GM18873 (cell line): ENCODE measurements at regions not wholly inside any gene's neighbourhood (a gene's known extent, or its start where the extent isn't known, plus 50 kb on each side); places are given as distances from the start of the nearest gene placed in this dataset.
"Not testable (repeated sequence)": the region's sequence is repeated elsewhere in the genome, so short reads cannot be mapped to it uniquely, and the experiment has no call there.

ENCODE experiments used
- ATAC-seq: cut with Tn5 transposase; IDR thresholded peaks from one replicate; pipeline ENCODE4 v1.9.1; 2021; ENCODE audit warnings: mild to moderate bottlenecking, moderate library complexity, moderate number of reproducible peaks; ENCODE audit not compliant: unreplicated experiment, low FRiP score

DNA sequence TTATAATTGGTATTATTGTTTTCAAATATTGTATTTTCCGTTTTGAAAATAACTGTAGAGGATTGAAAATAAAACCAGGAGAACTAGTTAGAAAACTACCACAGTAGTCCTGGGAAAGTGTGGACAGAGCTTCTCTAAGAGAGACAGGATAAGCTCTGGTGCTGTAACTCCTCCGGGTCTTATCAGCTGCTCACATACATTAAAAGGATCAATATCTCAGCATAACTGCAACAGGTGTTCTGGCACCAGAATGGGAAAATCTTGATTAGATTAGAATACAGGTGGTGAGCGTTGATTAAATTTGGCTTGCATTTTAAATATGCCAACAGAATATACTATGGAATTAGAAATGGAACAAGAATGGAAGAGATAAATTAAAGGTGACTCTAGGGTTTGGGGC, 1138.9 kb upstream of the ADGRB3 start:
- no peak for ATAC-seq

DNA sequence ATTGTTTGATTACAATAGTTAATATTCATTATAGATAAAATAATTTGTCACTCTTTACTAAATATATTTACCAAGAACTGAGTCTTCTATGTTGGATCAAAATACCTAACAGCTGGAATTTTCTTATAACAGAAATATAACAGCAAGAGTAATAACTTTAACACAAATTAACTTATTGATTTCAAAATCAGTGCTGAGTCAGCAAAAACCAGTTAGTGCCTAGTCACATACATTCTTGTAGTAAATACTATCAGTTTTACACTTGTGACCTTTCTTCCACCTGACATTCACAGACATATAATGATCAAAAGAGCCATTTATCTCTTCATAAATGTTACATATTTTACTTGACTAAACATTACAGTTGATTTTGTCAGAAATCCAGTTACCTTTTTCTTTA, 1141.4 kb upstream of the ADGRB3 start:
- ATAC-seq, result no peak

DNA sequence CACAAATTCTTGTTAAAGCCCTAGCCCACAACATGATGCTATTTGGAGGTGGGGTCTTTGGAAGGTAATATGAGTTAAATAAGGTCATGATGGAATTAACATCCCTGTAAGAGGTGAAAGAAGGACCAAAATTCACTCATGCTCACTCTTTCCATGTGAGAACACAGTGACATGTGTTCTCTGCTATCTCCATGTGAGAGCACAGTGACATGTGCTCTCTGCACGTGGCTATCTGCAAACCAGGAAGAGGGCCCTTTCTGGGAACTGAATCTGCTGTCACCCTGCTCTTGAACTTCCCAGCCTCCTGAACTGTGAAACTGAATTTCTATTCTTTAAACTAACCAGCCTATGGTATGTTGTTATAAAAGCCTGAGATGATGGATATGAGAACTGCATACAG, 1159.4 kb upstream of the ADGRB3 start:
- ATAC-seq, result no peak

DNA sequence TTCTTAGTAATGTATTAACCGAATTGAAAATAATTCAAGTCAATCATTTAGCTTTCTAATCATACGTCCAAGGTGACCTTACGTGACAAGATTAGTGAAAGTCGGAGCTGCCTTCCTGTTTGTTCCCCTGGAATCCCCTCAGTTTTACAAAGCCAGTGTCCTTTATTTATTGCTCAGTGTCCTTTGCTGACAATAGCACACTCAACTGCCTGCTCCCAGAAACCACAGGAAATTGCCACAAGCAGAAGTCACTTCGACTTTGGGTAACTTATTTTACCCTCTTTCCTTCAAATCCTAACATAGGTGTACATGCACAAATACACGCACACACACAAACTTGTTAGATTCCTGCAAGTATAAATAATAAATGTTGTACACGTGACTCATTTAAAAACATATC, 1167.7 kb upstream of the ADGRB3 start:
- ATAC-seq, result no peak

DNA sequence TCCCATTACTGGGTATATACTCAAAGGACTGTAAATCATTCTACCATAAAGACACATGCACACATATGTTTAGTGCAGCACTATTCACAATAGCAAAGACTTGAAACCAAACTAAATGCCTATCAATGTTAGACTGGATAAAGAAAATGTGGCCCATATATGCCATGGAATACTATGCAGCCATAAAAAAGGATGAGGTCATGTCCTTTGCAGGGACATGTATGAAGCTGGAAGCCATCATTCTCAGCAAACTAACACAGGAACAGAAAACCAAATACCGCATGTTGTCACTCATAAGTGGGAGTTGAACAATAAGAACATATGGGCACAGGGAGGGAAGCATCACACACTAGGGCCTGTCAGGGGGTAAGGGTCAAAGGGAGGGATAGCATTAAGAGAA, 1172.4 kb upstream of the ADGRB3 start:
- not testable (repeated sequence) for ATAC-seq

DNA sequence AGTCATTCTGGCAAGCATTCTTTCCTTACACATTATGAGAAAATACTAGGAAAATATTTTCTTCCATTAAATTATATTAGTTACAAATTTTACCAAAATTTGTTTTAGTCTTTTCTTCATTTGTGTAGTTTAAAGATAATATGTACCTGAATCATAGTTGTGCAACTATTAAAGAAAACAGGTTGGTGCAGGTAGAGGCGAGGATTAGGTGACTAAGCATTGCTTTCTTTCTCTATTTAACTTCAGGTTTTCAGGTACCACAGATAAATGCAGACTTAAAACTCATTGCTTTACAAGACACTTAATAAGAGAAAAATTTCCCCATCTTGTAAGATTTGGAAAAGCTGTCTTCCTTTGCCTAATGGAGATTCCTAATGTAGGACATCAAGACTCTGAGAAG, 1175.5 kb upstream of the ADGRB3 start:
- ATAC-seq, result no peak

DNA sequence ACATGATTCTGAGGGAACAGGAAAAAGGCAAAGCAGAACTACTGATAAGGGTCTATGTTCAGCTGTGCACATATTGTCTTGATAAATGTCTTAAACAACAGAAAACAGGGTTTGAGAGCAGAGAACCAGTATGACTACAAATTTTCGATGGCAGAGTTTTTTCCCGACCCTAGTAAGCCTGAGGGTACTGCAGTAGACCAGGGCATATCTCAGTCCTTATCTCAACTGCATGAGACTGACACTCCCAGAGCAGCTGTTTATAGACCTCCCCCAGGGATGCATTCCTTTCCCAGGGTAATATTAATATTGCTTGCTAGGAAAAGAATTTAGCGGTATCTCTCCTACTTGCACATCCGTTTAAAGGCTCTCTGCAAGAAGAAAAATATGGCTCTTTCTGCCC, 1176.8 kb upstream of the ADGRB3 start:
- no peak for ATAC-seq

DNA sequence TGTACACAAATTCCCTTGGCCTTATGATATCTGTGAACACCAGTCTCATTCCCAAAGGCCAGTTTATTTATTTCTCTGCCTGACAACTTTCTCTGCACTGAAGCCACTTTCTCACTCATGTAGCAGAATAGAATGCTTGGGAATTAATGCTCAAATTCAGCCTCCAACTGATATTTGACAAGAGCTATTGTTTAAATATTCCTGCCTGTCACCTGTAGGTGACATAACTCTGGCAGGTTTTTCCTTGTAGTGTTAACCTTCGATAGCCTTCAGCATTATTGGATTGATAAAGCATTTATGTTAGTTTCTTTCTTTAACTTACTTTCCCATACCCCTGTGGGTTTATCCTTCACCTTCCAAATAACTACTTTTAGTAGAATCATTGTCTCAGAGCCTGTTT, 1183.2 kb upstream of the ADGRB3 start:
- ATAC-seq, result no peak

DNA sequence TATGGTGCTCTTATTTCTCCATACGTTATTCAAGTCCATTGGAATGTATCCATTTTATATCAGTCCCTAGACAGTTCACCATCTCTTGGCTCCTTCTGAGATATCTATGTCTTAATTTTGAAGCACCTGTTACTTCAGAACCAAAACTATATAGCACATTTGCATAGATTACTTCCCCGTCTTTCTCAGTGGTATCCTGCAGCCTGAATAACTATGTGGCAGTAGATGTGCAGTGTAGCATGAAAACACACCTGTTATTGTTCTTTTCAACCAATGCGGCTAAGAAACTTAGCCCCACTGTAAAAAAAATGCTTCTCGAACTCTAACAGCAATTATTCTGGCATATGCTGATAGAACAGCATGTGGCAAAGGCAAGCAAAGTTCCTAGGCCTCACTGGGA, 1184.4 kb upstream of the ADGRB3 start:
- ATAC-seq, result no peak

DNA sequence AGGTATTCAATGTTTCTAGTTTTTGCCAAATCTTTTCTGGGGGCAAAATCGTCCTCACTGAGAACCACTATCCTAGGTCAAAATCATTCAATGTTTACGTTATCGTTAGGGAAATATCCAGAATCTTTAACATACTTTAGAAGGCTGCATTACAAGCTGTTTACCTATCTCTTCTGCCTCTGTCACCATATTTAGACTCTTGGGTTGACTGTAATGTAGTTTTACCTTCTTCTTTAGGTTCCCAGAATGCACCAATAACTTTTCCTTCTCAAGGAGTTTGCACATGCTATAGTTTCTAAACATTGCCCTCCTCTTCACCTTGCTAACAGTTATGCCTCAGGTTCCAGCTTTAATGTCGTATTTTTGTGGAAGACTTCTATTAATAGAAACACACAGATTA, 1185.5 kb upstream of the ADGRB3 start:
- no peak for ATAC-seq

DNA sequence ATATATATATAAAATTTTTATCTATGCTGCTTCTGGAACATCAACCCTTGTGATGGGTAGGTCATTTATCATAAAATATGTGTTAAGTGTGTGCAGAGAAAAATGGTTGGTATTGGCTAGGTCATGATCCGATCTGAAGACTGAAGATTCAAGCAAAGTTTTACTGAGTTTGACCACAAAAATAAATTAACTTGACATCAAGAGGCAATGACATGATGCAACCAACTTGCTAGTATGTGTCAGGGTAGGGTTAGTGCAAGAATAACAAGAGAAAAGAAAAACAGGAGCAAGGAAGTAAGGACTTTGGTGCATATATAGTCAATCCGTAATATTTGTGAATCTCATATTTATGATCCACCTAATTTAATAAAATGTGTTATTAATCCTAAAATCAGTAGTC, 1202.0 kb upstream of the ADGRB3 start:
- no peak for ATAC-seq

DNA sequence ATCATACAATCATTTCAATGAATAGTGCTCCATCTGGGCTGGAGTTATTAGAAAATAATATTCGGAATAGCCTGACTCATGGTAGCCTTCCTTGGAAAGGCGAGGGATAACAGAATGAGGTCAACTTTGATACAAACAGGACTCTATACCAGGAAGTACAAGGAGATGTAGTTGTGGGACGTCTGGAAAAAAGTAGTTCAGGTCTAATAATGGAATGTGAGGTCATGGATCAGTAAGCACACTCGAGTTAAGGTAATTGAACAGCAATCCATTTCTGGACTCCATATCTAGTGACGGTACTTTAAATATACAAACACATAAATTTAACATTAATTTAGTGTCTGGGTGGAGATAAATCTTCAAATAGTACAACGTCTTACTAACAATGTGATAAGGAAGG, 1204.0 kb upstream of the ADGRB3 start:
- no peak for ATAC-seq

DNA sequence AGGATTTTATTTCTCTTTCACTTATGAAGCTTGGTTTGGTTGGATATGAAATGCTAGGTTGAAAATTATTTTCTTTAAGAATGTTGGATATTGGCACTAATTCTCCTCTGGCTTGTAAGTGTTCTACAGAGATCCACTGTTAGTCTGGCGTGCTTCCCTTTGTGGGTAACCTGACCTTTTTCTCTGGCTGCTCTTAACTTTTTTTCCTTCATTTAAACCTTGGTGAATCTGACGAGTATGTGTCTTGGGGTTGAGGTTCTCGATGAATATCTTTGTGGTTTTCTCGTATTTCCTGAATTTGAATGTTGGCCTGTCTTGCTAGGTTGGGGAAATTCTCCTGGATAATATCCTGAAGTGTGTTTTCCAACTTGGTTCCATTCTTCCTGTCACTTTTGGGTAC, 1208.4 kb upstream of the ADGRB3 start:
- ATAC-seq, result not testable (repeated sequence)

DNA sequence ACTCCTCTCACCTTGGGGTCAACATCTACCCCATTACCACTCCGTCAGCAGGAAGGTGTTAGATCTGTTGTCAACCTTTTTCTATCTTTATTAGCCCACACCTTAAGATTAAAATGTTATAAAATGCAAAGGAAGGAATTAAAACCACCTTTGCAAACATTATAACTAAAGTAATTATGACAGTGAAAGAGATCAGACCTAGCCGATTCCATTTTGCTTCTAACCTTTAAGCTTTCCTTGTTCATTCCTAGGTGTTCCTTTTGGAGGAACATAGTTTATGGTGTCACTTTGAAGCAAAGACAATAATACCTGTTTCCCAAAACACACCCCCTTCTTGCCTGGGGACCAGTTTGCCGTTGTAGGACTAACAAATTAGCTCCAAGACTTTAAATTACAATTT, 1223.0 kb upstream of the ADGRB3 start:
- no peak for ATAC-seq

DNA sequence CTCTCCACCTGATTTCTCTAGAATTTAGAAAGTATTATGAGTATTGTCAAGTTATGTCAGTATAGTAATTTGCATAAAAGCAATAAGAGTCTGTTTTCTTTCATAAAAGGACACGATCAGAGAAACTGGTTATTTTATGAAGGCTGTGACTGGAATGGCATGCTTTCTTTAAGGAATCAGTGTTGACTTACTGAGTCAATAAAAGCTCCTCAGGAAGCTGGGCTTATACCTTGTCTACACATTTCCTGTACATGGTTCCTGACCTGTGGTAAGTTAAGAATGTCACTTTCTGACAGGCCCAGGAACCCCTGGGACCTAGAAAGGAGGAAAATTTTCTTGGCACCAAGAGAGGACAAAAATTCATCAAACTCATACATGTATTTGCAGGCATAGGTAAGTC, 1224.0 kb upstream of the ADGRB3 start:
- ATAC-seq, result no peak

DNA sequence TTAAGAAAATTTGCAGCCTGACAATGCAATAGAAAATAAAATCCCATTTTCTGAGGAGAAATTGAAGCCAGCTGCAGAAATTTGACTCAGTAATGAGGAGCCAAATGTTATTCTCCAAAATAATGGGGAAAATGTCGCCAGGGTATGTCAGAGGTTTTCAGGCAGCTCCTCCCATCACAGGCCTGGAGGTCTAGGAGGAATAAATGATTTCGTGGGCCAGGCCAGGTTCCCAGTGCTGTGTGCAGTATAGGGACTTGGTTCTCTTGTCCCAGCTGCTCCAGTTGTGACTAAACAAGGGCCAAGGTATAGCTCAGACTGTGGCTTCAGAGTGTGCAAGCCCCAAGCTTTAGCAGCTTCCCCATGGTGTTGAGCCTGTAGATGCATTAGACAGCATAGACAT, 1240.8 kb upstream of the ADGRB3 start:
- ATAC-seq, result no peak

DNA sequence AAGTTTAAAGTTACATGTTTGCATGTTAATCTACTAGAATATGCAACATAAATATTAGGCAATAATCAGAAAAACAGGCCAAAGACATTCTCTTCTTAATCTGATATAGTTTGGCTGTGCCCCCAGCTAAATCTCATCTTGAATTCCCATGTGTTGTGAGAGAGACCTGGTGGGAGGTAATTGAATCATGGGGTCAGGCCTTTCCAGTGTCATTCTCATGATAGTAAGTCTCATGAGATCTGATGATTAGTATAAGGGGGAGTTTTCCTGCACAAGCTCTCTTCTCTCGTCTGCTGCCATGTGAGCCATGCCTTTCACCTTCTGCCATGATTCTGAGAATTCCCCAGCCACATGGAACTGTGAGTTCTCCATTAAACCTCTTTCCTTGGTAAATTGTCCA, 1241.7 kb upstream of the ADGRB3 start:
- no peak for ATAC-seq

DNA sequence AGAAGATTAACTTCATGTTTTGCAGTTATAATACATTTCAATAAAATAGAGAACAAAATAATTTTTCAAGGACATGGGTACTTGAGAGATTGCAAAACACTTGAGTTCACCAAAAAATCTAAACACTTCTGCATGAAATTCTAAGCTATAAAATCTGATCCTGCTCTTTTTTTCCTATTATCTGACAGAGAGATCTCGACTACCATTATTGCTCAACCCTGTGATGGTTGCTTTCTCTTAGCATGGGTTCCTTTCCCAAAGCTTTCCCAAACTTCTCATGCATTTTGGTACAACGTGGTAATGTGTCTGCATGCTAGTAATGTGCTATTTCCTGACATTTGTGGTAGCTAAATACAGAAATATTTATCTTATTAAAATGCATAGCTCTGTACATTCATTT, 1243.1 kb upstream of the ADGRB3 start:
- no peak for ATAC-seq

DNA sequence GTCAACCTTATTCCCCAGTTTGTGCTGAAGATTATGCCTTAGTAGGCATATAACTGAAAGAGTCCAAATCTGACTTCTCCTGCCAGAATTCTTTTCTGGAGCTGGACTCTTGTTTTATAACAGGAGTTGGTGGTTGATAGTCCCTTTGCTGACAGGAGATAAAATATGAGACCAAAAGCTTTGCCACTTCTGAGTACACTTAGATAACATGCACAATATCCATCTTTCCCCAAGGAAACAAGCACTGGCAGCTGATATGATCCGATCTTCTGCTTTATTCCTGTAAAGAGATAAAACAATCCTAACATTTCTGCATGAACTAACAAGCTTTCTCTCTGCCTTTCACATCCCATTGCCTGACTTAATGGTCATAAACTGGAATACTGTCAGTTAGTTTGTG, 1265.4 kb upstream of the ADGRB3 start:
- ATAC-seq, result no peak

DNA sequence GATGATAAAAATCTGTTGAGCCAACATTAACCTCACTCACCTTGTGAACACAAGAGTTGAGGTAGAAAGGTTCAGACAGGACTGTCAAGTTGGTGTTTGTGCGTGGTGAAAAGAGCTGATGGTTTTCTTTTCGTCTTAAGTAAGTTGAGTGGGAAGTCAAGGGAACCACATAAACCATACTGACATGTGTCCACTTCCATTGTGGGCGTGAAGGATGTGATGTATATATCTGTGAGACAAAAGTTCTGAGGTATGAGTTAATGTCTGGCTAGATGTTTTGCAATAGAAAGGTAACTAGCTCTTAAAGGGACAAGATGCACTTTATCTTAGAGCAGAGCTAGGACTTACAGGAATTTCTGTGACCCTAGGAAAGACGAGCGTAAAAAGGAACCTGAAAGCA, 1272.1 kb upstream of the ADGRB3 start:
- ATAC-seq, result no peak

DNA sequence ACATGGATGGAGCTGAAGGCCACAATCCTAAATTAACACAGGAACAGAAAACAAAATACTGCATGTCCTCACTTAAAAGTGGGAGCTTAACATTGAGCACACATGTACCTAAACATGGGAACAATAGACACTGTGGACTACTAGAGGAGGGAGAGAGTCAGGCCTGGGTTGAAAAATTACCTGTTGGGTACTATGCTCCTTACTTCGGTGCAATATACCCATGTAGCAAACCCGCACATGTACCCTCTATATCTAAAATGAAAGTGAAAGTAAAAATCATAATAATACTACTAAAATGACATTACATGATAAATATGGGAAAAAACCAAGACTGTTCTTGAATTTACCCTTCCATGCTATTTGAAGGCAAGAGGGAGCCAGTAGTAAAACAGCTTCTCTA, 1273.8 kb upstream of the ADGRB3 start:
- ATAC-seq, result no peak

DNA sequence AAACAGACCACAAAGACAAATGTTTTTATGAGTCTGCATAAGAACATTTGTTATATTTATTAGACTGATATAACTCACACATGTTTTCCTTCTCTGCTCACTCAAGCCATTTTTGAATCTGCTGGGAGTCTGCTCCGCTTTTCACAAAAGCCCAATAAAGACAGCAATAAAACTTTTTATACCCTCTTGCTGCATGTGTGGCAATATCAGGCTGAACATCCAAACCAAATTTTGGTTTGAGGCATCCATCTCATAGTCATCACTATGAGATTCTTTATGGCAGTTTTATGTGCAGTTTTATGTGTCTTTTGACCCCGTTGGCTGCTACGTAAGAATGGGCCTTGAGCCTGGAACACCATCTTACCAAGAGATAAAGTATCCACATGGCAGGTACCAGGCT, 1276.8 kb upstream of the ADGRB3 start:
- ATAC-seq, result no peak

DNA sequence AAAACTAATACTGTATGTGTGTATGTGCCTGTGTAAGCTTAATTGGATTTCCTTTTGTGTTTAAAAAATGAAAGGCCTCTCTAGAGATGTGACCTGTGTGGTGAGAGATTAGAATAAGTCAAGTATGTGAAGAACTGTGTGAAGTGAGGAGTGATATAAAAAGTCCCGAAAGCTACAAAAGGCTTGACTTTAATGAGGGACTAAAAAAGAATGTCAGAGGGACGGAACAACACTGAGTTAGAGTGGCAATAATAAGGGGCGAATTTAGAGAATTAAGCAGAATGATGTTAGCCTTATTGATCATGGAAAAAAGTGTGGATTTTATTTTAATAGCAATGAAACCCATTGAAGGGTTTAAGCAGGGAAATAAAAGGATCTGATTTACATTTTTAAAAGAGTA, 1281.2 kb upstream of the ADGRB3 start:
- ATAC-seq, result no peak

DNA sequence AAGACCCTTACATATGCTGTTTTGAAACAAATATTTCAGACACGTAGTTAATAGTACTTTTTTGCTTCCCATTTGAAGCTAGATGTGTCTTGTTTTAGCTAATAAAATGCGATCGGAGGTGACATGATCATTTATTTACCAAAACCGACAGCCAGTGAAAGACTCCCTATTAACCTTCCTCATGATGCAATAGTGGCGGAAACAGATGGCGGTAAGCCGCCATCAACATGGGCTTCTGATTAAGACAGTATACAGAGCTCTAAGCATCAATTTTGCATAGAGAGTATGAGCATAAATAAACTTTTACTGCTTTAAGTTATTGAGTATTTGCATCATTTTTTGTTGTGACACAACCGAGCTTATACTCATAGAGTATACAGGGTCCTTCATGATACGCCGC, 1282.4 kb upstream of the ADGRB3 start:
- no peak for ATAC-seq
